ENCODE measurements at regions not wholly inside any gene's neighbourhood (a gene's known extent, or its start where the extent isn't known, plus 50 kb on each side); places are given as distances from the start of the nearest gene placed in this dataset.
"Not testable (repeated sequence)": the region's sequence is repeated elsewhere in the genome, so short reads cannot be mapped to it uniquely, and the experiment has no call there.

DNA sequence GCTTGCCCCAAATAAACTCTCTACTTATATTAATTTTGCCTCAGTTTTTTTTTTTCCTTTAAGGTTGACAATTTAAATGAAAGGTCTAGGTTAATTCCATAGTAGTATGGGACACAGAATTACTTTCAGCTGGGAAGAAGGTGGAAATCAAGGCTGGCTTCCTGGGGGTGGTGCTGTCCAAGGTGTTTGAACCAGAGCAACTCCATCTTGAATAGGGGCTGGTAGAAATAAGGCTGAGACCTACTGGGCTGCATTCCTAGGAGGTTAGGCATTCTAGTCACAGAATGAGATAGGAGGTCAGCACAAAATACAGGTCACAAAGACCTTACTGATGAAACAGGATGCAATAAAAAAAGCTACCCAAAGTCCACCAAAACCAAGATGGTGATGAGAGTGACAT, 1190.8 kb upstream of the AUTS2 start:
- Histone ChIP-seq H3K9me3 (ENCODE audit: insufficient read depth, low read length, severe bottlenecking) (no peaks in the 10 kb centered on the region), H3K4me1 (ENCODE audit: insufficient read depth, low read length) (no peaks in the 10 kb centered on the region), H3K4me3 (ENCODE audit: low read depth in 1 of 2, low read length in 2 of 2) (no peak overlapping the region), H3K27me3 (ENCODE audit: insufficient read depth, low read length, poor library complexity) (no peaks in the 10 kb centered on the region), H3K4me2 (ENCODE audit: insufficient read depth, low read length) (no peak overlapping the region), H3K36me3 (ENCODE audit: insufficient read depth, low read length) (no peaks in the 10 kb centered on the region), H4K20me1 (ENCODE audit: insufficient read depth, low read length) (no peaks in the 10 kb centered on the region), H3K9ac (ENCODE audit: low read depth, low read length) (no peak overlapping the region), H3K27ac (ENCODE audit: low read length) (no peak overlapping the region), H3K79me2 (ENCODE audit: insufficient read depth, low read length) (no peaks in the 10 kb centered on the region), H2AFZ (ENCODE audit: low read depth, low read length) (no peak overlapping the region)
- TF ChIP-seq EZH2 (IDR thresholded peaks at IDR 0.05; ENCODE audit: borderline replicate concordance, low read depth, low read length, severe bottlenecking) (no peak), CTCF (IDR thresholded peaks at IDR 0.05; ENCODE audit: borderline replicate concordance, extremely low read depth, low read length, poor library complexity, severe bottlenecking) (no peak)
- ATAC-seq (ENCODE audit: insufficient read depth, low read depth) (no peak), DNase-seq (no peak)

- DNase-seq (no peak), ATAC-seq (ENCODE audit: insufficient read depth, low read depth) (no peak)
- no peak overlapping the region for H3K9ac ChIP-seq (ENCODE audit: low read depth, low read length)
- no peak overlapping the region for H2AFZ ChIP-seq (ENCODE audit: low read depth, low read length)
- no peaks in the 10 kb centered on the region for H3K27me3 ChIP-seq (ENCODE audit: insufficient read depth, low read length, poor library complexity)
- H3K9me3 ChIP-seq (ENCODE audit: insufficient read depth, low read length, severe bottlenecking), result no peaks in the 10 kb centered on the region
- no peak overlapping the region for H3K27ac ChIP-seq (ENCODE audit: low read length)
- H3K4me2 ChIP-seq (ENCODE audit: insufficient read depth, low read length), result no peak overlapping the region
- no peak overlapping the region for H3K4me3 ChIP-seq (ENCODE audit: low read depth in 1 of 2, low read length in 2 of 2)
- H3K36me3 ChIP-seq (ENCODE audit: insufficient read depth, low read length), result no peaks in the 10 kb centered on the region
- H3K79me2 ChIP-seq (ENCODE audit: insufficient read depth, low read length), result no peaks in the 10 kb centered on the region
- TF ChIP-seq CTCF (IDR thresholded peaks at IDR 0.05; ENCODE audit: borderline replicate concordance, extremely low read depth, low read length, poor library complexity, severe bottlenecking) (no peak), EZH2 (IDR thresholded peaks at IDR 0.05; ENCODE audit: borderline replicate concordance, low read depth, low read length, severe bottlenecking) (no peak)
- H3K4me1 ChIP-seq (ENCODE audit: insufficient read depth, low read length), result no peaks in the 10 kb centered on the region
- H4K20me1 ChIP-seq (ENCODE audit: insufficient read depth, low read length), result no peaks in the 10 kb centered on the region
Observed at GRCh38 chr7:68408873-68409272, 1189.4 kb upstream of the AUTS2 start.

DNA sequence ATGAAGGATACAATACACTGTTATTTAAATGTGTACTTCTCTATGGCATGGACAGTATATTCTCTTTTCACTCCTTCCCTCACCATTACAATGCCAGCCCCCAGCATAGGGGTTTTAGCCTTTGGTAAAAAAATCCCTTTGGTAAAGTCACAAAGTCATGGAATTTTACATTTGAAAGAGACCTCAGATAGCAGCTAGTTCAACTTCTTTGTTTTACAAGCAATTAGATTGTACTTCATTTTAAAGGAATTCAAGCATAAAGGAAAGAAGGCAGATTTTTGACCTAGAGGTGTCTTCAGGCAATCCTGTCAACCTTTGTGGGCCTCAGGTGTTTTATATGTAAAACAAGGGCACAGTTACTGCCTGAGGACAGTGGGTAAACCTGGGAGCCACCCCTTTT, 1188.4 kb upstream of the AUTS2 start:
- H3K4me2 ChIP-seq (ENCODE audit: insufficient read depth, low read length), result no peak overlapping the region
- H3K4me3 ChIP-seq (ENCODE audit: low read depth in 1 of 2, low read length in 2 of 2), result no peak overlapping the region
- H4K20me1 ChIP-seq (ENCODE audit: insufficient read depth, low read length), result no peaks in the 10 kb centered on the region
- no peaks in the 10 kb centered on the region for H3K36me3 ChIP-seq (ENCODE audit: insufficient read depth, low read length)
- no peak overlapping the region for H3K27ac ChIP-seq (ENCODE audit: low read length)
- DNase-seq, result no peak
- H2AFZ ChIP-seq (ENCODE audit: low read depth, low read length), result no peak overlapping the region
- H3K9me3 ChIP-seq (ENCODE audit: insufficient read depth, low read length, severe bottlenecking), result no peaks in the 10 kb centered on the region
- no peaks in the 10 kb centered on the region for H3K27me3 ChIP-seq (ENCODE audit: insufficient read depth, low read length, poor library complexity)
- H3K79me2 ChIP-seq (ENCODE audit: insufficient read depth, low read length), result no peaks in the 10 kb centered on the region
- TF ChIP-seq CTCF (IDR thresholded peaks at IDR 0.05; ENCODE audit: borderline replicate concordance, extremely low read depth, low read length, poor library complexity, severe bottlenecking) (no peak), EZH2 (IDR thresholded peaks at IDR 0.05; ENCODE audit: borderline replicate concordance, low read depth, low read length, severe bottlenecking) (no peak)
- ATAC-seq (ENCODE audit: insufficient read depth, low read depth), result no peak
- no peaks in the 10 kb centered on the region for H3K4me1 ChIP-seq (ENCODE audit: insufficient read depth, low read length)
- H3K9ac ChIP-seq (ENCODE audit: low read depth, low read length), result no peak overlapping the region

- not testable (repeated sequence) for H3K4me2 ChIP-seq (ENCODE audit: insufficient read depth, low read length); H3K36me3 ChIP-seq (ENCODE audit: insufficient read depth, low read length); H3K79me2 ChIP-seq (ENCODE audit: insufficient read depth, low read length); H3K4me1 ChIP-seq (ENCODE audit: insufficient read depth, low read length); H3K27me3 ChIP-seq (ENCODE audit: insufficient read depth, low read length, poor library complexity); ATAC-seq (ENCODE audit: insufficient read depth, low read depth); H4K20me1 ChIP-seq (ENCODE audit: insufficient read depth, low read length); H3K9me3 ChIP-seq (ENCODE audit: insufficient read depth, low read length, severe bottlenecking); H2AFZ ChIP-seq (ENCODE audit: low read depth, low read length); H3K9ac ChIP-seq (ENCODE audit: low read depth, low read length); H3K27ac ChIP-seq (ENCODE audit: low read length); DNase-seq; H3K4me3 ChIP-seq (ENCODE audit: low read depth in 1 of 2, low read length in 2 of 2)
Observed at GRCh38 chr7:68410693-68411092, 1187.6 kb upstream of the AUTS2 start.

All from DND-41 (cell line).